Liver (tissue), 8 donors: ENCODE measurements at regions not wholly inside any gene's neighbourhood (a gene's known extent, or its start where the extent isn't known, plus 50 kb on each side); places are given as distances from the start of the nearest gene placed in this dataset.

Source experiments
- DNase-seq: peaks from one replicate; pipeline ENCODE4 v3.0.0-alpha.2; 2017; ENCODE audit warnings: low spot score
- H3K27ac ChIP-seq, 2 donors: one replicate each; pipeline ENCODE4 v1.7.0; 2013; ENCODE audit warnings: inconsistent platforms in 2 of 2, low read length in 2 of 2, control low read depth in 1 of 2, low read depth in 1 of 2, mild to moderate bottlenecking in 1 of 2
- H3K27me3 ChIP-seq, 4 donors: one replicate each; pipeline versions ENCODE4 v1.6.1 to v1.7.0; 2013; ENCODE audit warnings: low read length in 3 of 4, inconsistent platforms in 1 of 4, mild to moderate bottlenecking in 1 of 4, moderate library complexity in 1 of 4; ENCODE audit not compliant: control insufficient read depth in 4 of 4, insufficient read depth in 4 of 4
- H3K36me3 ChIP-seq, 4 donors: one replicate each; pipeline versions ENCODE4 v1.6.1 to v1.7.0; 2013; ENCODE audit warnings: low read length in 3 of 4, mild to moderate bottlenecking in 3 of 4, low read depth in 1 of 4, moderate library complexity in 1 of 4; ENCODE audit not compliant: control insufficient read depth in 4 of 4, insufficient read depth in 3 of 4
- H3K4me1 ChIP-seq, 4 donors: one replicate each; pipeline versions ENCODE4 v1.6.1 to v1.7.0; 2013; ENCODE audit warnings: low read length in 3 of 4, mild to moderate bottlenecking in 3 of 4, moderate library complexity in 1 of 4; ENCODE audit not compliant: control insufficient read depth in 4 of 4, insufficient read depth in 4 of 4
- H3K4me3 ChIP-seq, 3 donors: one replicate each; pipeline versions ENCODE4 v1.6.1 to v1.7.0; 2013; ENCODE audit warnings: low read length in 3 of 3, control low read depth in 1 of 3, low read depth in 1 of 3, mild to moderate bottlenecking in 1 of 3
- H3K9ac ChIP-seq, 2 donors: one replicate each; pipeline ENCODE4 v1.7.0; 2013; ENCODE audit warnings: low read length in 2 of 2, mild to moderate bottlenecking in 2 of 2, moderate library complexity in 2 of 2, control low read depth in 1 of 2, low read depth in 1 of 2
- H3K9me3 ChIP-seq, 4 donors: one replicate each; pipeline versions ENCODE4 v1.6.1 to v1.7.0; 2013; ENCODE audit warnings: low read length in 3 of 4; ENCODE audit not compliant: control insufficient read depth in 4 of 4
- CTCF ChIP-seq: fragments of 150-350 bp; IDR thresholded peaks from 2 replicates; pipeline ENCODE4 v1.5.1; 2017; ENCODE audit warnings: improper control_type of control experiment, low read depth, low read length; ENCODE audit not compliant: missing input control
- EGR1 ChIP-seq, 2 donors: IDR thresholded peaks; 2 replicates each; pipeline ENCODE4 v1.6.1; 2016 to 2018; ENCODE audit warnings: antibody characterized with exemption in 2 of 2, low read depth in 2 of 2
- FOXA1 ChIP-seq: IDR thresholded peaks from 2 replicates; pipeline ENCODE4 v1.6.1; 2016; ENCODE audit warnings: antibody characterized with exemption
- FOXA2 ChIP-seq: IDR thresholded peaks from 2 replicates; pipeline ENCODE4 v1.6.1; 2016; ENCODE audit warnings: antibody characterized with exemption
- HNF4A ChIP-seq, 2 donors: conservative IDR thresholded peaks; 2 replicates each; pipeline ENCODE4 v1.6.1; 2016; ENCODE audit warnings: antibody characterized with exemption in 2 of 2, mild to moderate bottlenecking in 2 of 2
- HNF4G ChIP-seq: IDR thresholded peaks from 2 replicates; pipeline ENCODE4 v1.6.1; 2016; ENCODE audit warnings: antibody characterized with exemption
- JUND ChIP-seq, 2 donors: IDR thresholded peaks; 2 replicates each; pipeline ENCODE4 v1.6.1; 2016; ENCODE audit warnings: antibody characterized with exemption in 2 of 2
- MAX ChIP-seq: IDR thresholded peaks from 2 replicates; pipeline ENCODE4 v1.6.1; 2016; ENCODE audit warnings: antibody characterized with exemption
- NR2F2 ChIP-seq: IDR thresholded peaks from 2 replicates; pipeline ENCODE4 v1.6.1; 2016; ENCODE audit warnings: antibody characterized with exemption
- RAD21 ChIP-seq, 2 donors: IDR thresholded peaks; 2 replicates each; pipeline ENCODE4 v1.6.1; 2016; ENCODE audit warnings: antibody characterized with exemption in 2 of 2, mild to moderate bottlenecking in 2 of 2
- RXRA ChIP-seq, 2 donors: IDR thresholded peaks; 2 replicates each; pipeline ENCODE4 v1.6.1; 2017 to 2018; ENCODE audit warnings: antibody characterized with exemption in 2 of 2, mild to moderate bottlenecking in 1 of 2
- SP1 ChIP-seq: IDR thresholded peaks from 2 replicates; pipeline ENCODE4 v1.6.1; 2018; ENCODE audit warnings: antibody characterized with exemption, mild to moderate bottlenecking
- ZBTB33 ChIP-seq: IDR thresholded peaks from 2 replicates; pipeline ENCODE4 v1.6.1; 2016; ENCODE audit warnings: antibody characterized with exemption
- WGBS: extraction: QIAGEN DNeasy Blood & Tissue Kit; methylation state at CpG from one replicate; pipeline ENCODE4 v1.1.7; 2013; 5-methylcytosine and 5-hydroxymethylcytosine counted together
- TF ChIP-seq, protein P1 (sequence below): IDR thresholded peaks from 2 replicates; pipeline ENCODE4 v1.6.1; 2016; ENCODE audit warnings: antibody characterized with exemption, mild to moderate bottlenecking
- donor health status: healthy.
- donor health status: healthy.
- donor health status: healthy.
- donor health status: healthy.
- donor health status: healthy.

DNA sequence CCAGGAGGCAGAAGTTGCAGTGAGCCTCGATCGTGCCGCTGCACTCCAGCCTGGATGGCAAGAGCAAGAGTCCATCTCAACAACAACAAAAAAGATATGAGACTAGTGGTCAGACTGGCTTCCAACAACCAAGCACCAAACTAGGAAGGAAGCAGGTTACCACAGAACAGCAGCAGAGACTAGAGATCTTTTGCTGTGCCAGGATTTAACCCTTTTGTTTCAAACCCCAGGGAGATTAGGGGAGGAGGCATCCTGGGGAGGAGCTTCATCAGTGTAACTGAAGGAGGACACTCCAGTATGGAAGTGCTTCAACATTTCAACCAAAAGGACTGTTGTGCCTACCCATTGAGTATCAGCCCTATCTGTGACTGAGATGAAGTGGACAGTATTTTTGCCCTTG, 240.3 kb downstream of the ZIC1 start:
- Histone ChIP-seq H3K4me3 (no peak overlapping the region), H3K4me1 (no peaks in the 10 kb centered on the region), H3K9me3 (no peaks in the 10 kb centered on the region), H3K27ac (no peak overlapping the region), H3K27me3 (no peaks in the 10 kb centered on the region), H3K36me3 (no peaks in the 10 kb centered on the region), H3K9ac (no peak overlapping the region)
- no peak for DNase-seq
- TF ChIP-seq ZBTB33 (no peak), NR2F2 (no peak), FOXA1 (no peak), CTCF (no peak), HNF4A (conservative IDR thresholded peaks at IDR 0.05) (no peak), FOXA2 (no peak), JUND (IDR thresholded peaks at IDR 0.05) (no peak), SP1 (no peak), RXRA (IDR thresholded peaks at IDR 0.05) (no peak), RAD21 (IDR thresholded peaks at IDR 0.05) (no peak)
- TF ChIP-seq, protein P1, sequence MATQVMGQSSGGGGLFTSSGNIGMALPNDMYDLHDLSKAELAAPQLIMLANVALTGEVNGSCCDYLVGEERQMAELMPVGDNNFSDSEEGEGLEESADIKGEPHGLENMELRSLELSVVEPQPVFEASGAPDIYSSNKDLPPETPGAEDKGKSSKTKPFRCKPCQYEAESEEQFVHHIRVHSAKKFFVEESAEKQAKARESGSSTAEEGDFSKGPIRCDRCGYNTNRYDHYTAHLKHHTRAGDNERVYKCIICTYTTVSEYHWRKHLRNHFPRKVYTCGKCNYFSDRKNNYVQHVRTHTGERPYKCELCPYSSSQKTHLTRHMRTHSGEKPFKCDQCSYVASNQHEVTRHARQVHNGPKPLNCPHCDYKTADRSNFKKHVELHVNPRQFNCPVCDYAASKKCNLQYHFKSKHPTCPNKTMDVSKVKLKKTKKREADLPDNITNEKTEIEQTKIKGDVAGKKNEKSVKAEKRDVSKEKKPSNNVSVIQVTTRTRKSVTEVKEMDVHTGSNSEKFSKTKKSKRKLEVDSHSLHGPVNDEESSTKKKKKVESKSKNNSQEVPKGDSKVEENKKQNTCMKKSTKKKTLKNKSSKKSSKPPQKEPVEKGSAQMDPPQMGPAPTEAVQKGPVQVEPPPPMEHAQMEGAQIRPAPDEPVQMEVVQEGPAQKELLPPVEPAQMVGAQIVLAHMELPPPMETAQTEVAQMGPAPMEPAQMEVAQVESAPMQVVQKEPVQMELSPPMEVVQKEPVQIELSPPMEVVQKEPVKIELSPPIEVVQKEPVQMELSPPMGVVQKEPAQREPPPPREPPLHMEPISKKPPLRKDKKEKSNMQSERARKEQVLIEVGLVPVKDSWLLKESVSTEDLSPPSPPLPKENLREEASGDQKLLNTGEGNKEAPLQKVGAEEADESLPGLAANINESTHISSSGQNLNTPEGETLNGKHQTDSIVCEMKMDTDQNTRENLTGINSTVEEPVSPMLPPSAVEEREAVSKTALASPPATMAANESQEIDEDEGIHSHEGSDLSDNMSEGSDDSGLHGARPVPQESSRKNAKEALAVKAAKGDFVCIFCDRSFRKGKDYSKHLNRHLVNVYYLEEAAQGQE, result no peak
- 88% methylated on average over 3 of the region's 3 CpGs for WGBS

DNA sequence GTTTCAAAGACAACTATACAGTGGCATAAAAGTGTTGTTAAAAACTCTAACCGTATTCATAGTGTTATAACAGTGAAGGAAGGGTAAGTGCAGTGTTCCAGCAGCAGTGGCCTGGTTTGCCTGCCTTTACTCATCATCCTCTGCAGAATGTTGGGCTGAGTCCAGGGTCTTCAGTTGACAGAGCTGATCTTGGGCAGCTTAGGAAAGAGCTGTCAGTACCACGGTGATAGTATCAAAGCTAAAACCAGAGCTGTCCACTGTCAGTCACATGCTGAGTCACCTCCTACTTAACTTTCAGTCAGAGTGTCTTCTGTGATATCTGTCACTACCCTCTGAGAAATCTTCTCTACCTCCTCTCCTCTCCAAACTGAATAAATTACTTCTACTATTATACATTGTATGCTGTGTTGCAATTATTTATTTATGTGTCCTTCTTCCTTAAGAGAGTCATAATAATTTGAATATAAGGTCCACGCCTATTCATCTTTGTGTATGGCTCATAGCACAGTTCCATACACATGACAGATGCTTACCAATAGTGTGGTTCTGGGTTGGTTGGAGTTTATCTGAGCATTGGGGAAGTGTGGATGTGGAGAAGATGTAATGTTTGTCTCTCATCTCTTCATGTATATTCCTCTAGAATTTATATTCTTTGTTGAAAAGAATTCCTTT, 242.1 kb downstream of the ZIC1 start:
- H3K27ac ChIP-seq, result no peak overlapping the region
- H3K4me3 ChIP-seq, result no peak overlapping the region
- H3K9me3 ChIP-seq, result no peaks in the 10 kb centered on the region
- DNase-seq, result no peak
- H3K4me1 ChIP-seq, result no peaks in the 10 kb centered on the region
- H3K9ac ChIP-seq, result no peak overlapping the region
- no peaks in the 10 kb centered on the region for H3K36me3 ChIP-seq
- 59% methylated on average over 3 of the region's 3 CpGs for WGBS
- TF ChIP-seq JUND (IDR thresholded peaks at IDR 0.05), result no peak
- TF ChIP-seq MAX, result no peak
- TF ChIP-seq EGR1 (IDR thresholded peaks at IDR 0.05; ENCODE audit: low read depth in 2 of 2), result no peak
- no peak for TF ChIP-seq FOXA2
- TF ChIP-seq HNF4G, result no peak
- H3K27me3 ChIP-seq, result no peaks in the 10 kb centered on the region
